VCaP (cell line): ENCODE measurements at regions not wholly inside any gene's neighbourhood (a gene's known extent, or its start where the extent isn't known, plus 50 kb on each side); places are given as distances from the start of the nearest gene placed in this dataset.

Source experiments
- H3K27ac ChIP-seq: fragments of 450-650 bp; 2 replicates; pipeline ENCODE4 v1.5.1; 2017
- CTCF ChIP-seq: fragments of 450-650 bp; conservative IDR thresholded peaks from 2 replicates; pipeline ENCODE4 v1.5.1; 2017; ENCODE audit warnings: mild to moderate bottlenecking, moderate library complexity

GRCh38 chr2:207260021-207260420 lies 94.3 kb upstream of the KLF7 start:
- H3K27ac ChIP-seq: peak overlapping the region; percentile 78
- TF ChIP-seq CTCF: no peak

GRCh38 chr2:207260947-207261346 lies 95.2 kb upstream of the KLF7 start:
- TF ChIP-seq CTCF: no peak
- H3K27ac ChIP-seq: peak overlapping the region; percentile 78; the same call in 1 of the 2 replicates

- peak overlapping the region; percentile 97 for H3K27ac ChIP-seq
- TF ChIP-seq CTCF: no peak
Observed at GRCh38 chr2:207264310-207264709, 98.6 kb upstream of the KLF7 start.

- TF ChIP-seq CTCF: no peak
- H3K27ac ChIP-seq: peak overlapping the region; percentile 97; the same call in 1 of the 2 replicates
Observed at GRCh38 chr2:207265332-207265731, 99.6 kb upstream of the KLF7 start.

GRCh38 chr2:207265869-207266268 lies 100.1 kb upstream of the KLF7 start:
- peak overlapping the region; percentile 97; the same call in 1 of the 2 replicates for H3K27ac ChIP-seq
- no peak for TF ChIP-seq CTCF

- H3K27ac ChIP-seq: peak overlapping the region; percentile 97; the same call in 1 of the 2 replicates
Observed at GRCh38 chr2:207266648-207267047, 100.9 kb upstream of the KLF7 start.

GRCh38 chr2:207269038-207269437 lies 103.3 kb upstream of the KLF7 start:
- TF ChIP-seq CTCF: no peak
- H3K27ac ChIP-seq: peak overlapping the region; percentile 97

More at GRCh38 chr2:207266648-207267047, 100.9 kb upstream of the KLF7 start:
- TF ChIP-seq CTCF: no peak
